ENCODE measurements at regions not wholly inside any gene's neighbourhood (a gene's known extent, or its start where the extent isn't known, plus 50 kb on each side); places are given as distances from the start of the nearest gene placed in this dataset.
"Not testable (repeated sequence)": the region's sequence is repeated elsewhere in the genome, so short reads cannot be mapped to it uniquely, and the experiment has no call there.

- intact Hi-C loops (cut with DNase I): no loop called here
- no peak for DNase-seq
These were observed 1229.1 kb upstream of the ACVR2A start for GRCh38 chr2:146615778-146616177.

- DNase-seq: no peak
These were observed 1236.3 kb upstream of the ACVR2A start for GRCh38 chr2:146608490-146608889.

GRCh38 chr2:146604521-146604920, 1240.3 kb upstream of the ACVR2A start:
- intact Hi-C loops (cut with DNase I): no loop called here
- no peak for DNase-seq

More at GRCh38 chr2:146608490-146608889, 1236.3 kb upstream of the ACVR2A start:
- intact Hi-C loops (cut with DNase I): no loop called here

- intact Hi-C loops (cut with DNase I): no loop called here
- no peak for DNase-seq
These were observed 1242.0 kb upstream of the ACVR2A start for GRCh38 chr2:146602856-146603255.

- no peak for DNase-seq
- intact Hi-C loops (cut with DNase I): no loop called here
These were observed 1242.4 kb upstream of the ACVR2A start for GRCh38 chr2:146602383-146602782.

GRCh38 chr2:146598791-146599190, 1246.0 kb upstream of the ACVR2A start:
- intact Hi-C loops (cut with DNase I): no loop called here
- DNase-seq: no peak

- DNase-seq: no peak
- intact Hi-C loops (cut with DNase I): no loop called here
These were observed 1247.5 kb upstream of the ACVR2A start for GRCh38 chr2:146597291-146597690.

GRCh38 chr2:146591908-146592307, 1252.9 kb upstream of the ACVR2A start:
- intact Hi-C loops (cut with DNase I): no loop called here
- DNase-seq: no peak

- DNase-seq: no peak
- intact Hi-C loops (cut with DNase I): no loop called here
These were observed 1257.5 kb upstream of the ACVR2A start for GRCh38 chr2:146587291-146587713.

GRCh38 chr2:146584316-146584715, 1260.5 kb upstream of the ACVR2A start:
- intact Hi-C loops (cut with DNase I): no loop called here
- no peak for DNase-seq

GRCh38 chr2:146579147-146579930, 1265.5 kb upstream of the ACVR2A start:
- no peak for DNase-seq
- intact Hi-C loops (cut with DNase I): no loop called here

- no peak for DNase-seq
- intact Hi-C loops (cut with DNase I): no loop called here
These were observed 1268.3 kb upstream of the ACVR2A start for GRCh38 chr2:146576339-146577111.

GRCh38 chr2:146572598-146572997, 1272.2 kb upstream of the ACVR2A start:
- intact Hi-C loops (cut with DNase I): no loop called here
- DNase-seq: no peak

GRCh38 chr2:146561996-146562395, 1282.8 kb upstream of the ACVR2A start:
- DNase-seq: no peak
- intact Hi-C loops (cut with DNase I): no loop called here

- intact Hi-C loops (cut with DNase I): no loop called here
These were observed 1297.6 kb upstream of the ACVR2A start for GRCh38 chr2:146547236-146547635.

GRCh38 chr2:146544701-146545100, 1300.1 kb upstream of the ACVR2A start:
- no peak for DNase-seq
- intact Hi-C loops (cut with DNase I): no loop called here

More at GRCh38 chr2:146547236-146547635, 1297.6 kb upstream of the ACVR2A start:
- DNase-seq: no peak

GRCh38 chr2:146541896-146542295, 1302.9 kb upstream of the ACVR2A start:
- intact Hi-C loops (cut with DNase I): no loop called here
- no peak for DNase-seq

- intact Hi-C loops (cut with DNase I): no loop called here
- no peak for DNase-seq
These were observed 1304.4 kb upstream of the ACVR2A start for GRCh38 chr2:146540271-146540932.

GRCh38 chr2:146539739-146540138, 1305.1 kb upstream of the ACVR2A start:
- intact Hi-C loops (cut with DNase I); DNase-seq: not testable (repeated sequence)

- intact Hi-C loops (cut with DNase I): no loop called here
- DNase-seq: no peak
These were observed 1307.4 kb upstream of the ACVR2A start for GRCh38 chr2:146537477-146537876.

Data from head of caudate nucleus (tissue), 42 donors.